Muscle layer of duodenum (tissue), 2 donors: ENCODE measurements at regions not wholly inside any gene's neighbourhood (a gene's known extent, or its start where the extent isn't known, plus 50 kb on each side); places are given as distances from the start of the nearest gene placed in this dataset.

ENCODE experiments used
- H3K27ac ChIP-seq: one replicate; pipeline ENCODE4 v1.7.0; 2013; ENCODE audit warnings: mild to moderate bottlenecking, low read length
- H3K27me3 ChIP-seq: one replicate; pipeline ENCODE4 v1.7.0; 2013; ENCODE audit warnings: low read depth, mild to moderate bottlenecking, control low read depth, low read length
- H3K36me3 ChIP-seq, 2 donors: one replicate each; pipeline ENCODE4 v1.7.0; 2013; ENCODE audit warnings: low read length in 2 of 2, control low read depth in 1 of 2, mild to moderate bottlenecking in 1 of 2; ENCODE audit not compliant: insufficient read depth in 2 of 2, control insufficient read depth in 1 of 2
- H3K4me1 ChIP-seq, 2 donors: one replicate each; pipeline ENCODE4 v1.7.0; 2013; ENCODE audit warnings: low read length in 2 of 2, mild to moderate bottlenecking in 2 of 2, control low read depth in 1 of 2, moderate library complexity in 1 of 2; ENCODE audit not compliant: insufficient read depth in 2 of 2, control insufficient read depth in 1 of 2
- H3K4me3 ChIP-seq, 2 donors: one replicate each; pipeline ENCODE4 v1.7.0; 2013; ENCODE audit warnings: low read length in 2 of 2, low read depth in 1 of 2, mild to moderate bottlenecking in 1 of 2
- H3K9me3 ChIP-seq, 2 donors: one replicate each; pipeline ENCODE4 v1.7.0; 2013; ENCODE audit warnings: low read length in 2 of 2, control low read depth in 1 of 2, mild to moderate bottlenecking in 1 of 2; ENCODE audit not compliant: control insufficient read depth in 1 of 2
- donor health status: healthy.

DNA sequence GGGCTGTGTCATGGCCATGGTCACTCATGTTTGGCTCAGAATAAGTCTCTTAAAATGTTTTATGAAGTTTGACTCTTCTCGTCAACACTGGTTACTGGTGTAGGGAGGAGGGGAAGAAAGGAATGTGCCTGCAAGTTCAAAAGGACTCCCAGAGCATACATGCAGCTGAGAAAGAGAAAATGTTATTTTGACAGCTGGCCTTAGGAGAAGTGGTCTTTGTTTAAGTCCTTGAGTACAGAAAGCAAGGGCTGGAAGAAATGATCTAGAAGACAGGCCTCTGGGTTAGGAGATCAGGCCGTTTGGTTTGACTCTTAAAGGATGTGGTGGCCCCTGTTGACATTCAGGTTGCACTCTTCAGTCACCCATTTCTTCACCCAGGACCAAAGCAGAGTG lies 245.5 kb downstream of the REEP3 start:
- Histone ChIP-seq H3K4me1 (no peaks in the 10 kb centered on the region), H3K9me3 (no peaks in the 10 kb centered on the region), H3K27me3 (no peaks in the 10 kb centered on the region), H3K4me3 (no peak overlapping the region), H3K36me3 (no peaks in the 10 kb centered on the region), H3K27ac (no peak overlapping the region)

DNA sequence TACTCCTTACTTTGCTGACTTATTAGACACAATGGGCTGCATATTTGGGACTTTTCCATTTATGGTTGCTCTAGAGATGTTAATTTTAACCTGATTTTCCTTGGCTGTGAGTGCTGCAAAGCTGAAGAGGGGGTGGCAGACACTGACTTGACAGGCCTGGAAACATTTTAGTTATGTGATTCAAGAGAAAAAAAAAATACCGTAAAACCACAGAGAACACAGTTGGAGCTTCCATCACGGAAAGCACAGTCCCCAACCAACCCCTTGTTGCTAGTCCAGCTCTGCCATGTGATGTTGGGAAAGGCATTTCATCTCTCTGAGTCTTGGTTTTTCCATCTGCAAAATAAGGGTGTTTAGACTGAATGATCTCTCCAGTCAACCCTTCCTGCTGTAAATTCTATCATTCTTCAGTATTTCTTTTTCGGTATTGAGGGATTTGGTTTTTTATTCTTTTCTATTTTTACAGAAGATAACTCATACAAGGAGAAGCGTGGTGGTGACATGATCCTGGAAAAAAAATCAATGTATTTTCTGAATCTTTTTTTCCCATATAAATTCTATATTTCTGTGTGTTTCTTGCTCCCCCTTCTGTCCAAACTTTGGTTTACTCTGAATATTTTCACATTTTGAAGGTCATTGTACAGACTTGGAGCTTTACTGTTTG lies 246.1 kb downstream of the REEP3 start:
- Histone ChIP-seq H3K4me1 (no peaks in the 10 kb centered on the region), H3K4me3 (no peak overlapping the region), H3K27ac (no peak overlapping the region), H3K36me3 (no peaks in the 10 kb centered on the region), H3K27me3 (no peaks in the 10 kb centered on the region), H3K9me3 (no peaks in the 10 kb centered on the region)

DNA sequence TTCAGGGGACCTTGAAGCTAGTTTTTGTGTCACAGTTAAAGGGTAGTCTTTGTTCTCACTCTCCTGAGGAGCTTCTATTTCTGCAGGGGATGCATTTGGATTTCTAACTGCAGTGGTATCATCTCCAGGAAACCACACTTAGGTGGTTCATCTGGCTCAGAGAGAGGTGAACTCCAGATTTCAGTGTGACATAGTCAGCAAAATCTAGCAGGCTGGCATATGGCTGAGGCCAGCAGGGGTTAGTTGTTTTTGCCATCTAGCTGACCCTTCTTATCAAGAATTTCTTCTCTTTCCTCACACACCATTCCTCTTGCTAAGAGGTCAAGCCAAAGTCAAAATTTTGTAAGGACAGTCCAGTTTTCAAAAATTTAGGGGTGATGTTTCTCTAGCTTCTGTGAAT lies 248.2 kb downstream of the REEP3 start:
- H3K9me3 ChIP-seq = no peaks in the 10 kb centered on the region
- no peaks in the 10 kb centered on the region for H3K4me1 ChIP-seq
- H3K27ac ChIP-seq = no peak overlapping the region
- H3K4me3 ChIP-seq = no peak overlapping the region
- H3K27me3 ChIP-seq = no peaks in the 10 kb centered on the region
- no peaks in the 10 kb centered on the region for H3K36me3 ChIP-seq

DNA sequence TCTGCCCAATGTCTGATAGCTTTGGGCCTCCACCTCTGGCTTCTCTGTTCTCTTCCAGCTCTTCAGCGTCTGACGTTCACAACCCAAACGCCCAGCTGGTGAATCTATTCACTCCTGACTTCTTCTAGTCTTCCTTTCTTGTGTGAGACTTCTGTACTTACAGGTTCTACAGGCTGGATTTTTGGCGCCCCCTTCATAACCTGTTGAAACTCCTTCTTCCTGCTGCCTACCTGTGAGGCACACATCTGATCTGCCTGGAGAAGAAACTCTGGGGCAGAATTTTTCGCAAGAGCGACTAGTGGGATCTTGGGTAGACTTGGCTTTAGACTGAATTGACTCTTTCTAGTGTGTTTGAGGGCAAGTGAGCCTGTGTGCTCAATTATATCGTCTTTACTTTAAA lies 249.3 kb downstream of the REEP3 start:
- Histone ChIP-seq H3K27me3 (no peaks in the 10 kb centered on the region), H3K9me3 (no peaks in the 10 kb centered on the region), H3K4me1 (no peaks in the 10 kb centered on the region), H3K36me3 (no peaks in the 10 kb centered on the region), H3K4me3 (no peak overlapping the region), H3K27ac (no peak overlapping the region)

DNA sequence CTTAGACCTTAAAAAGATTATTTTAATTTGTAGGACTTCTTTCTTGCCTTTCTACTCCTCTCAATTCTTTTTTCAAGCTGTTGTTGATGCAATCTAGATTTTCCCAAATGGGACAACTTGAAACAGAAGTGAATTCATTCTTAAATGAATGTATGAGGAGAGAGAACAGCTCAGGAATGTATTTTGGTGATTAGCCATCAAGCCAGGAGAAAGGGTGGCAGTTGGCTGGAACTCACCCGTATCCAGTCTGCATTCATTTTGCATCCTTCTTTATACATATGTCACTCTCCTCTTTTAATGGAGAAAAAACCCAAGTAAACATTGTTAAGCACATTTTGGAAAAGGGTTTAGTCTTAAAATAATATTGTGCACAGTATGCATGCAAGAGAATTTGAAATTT lies 251.3 kb downstream of the REEP3 start:
- no peak overlapping the region for H3K27ac ChIP-seq
- H3K36me3 ChIP-seq = no peaks in the 10 kb centered on the region
- no peak overlapping the region for H3K4me3 ChIP-seq
- H3K27me3 ChIP-seq = peaks cover 3% of the 10 kb centered on the region
- H3K9me3 ChIP-seq = no peaks in the 10 kb centered on the region
- no peaks in the 10 kb centered on the region for H3K4me1 ChIP-seq

DNA sequence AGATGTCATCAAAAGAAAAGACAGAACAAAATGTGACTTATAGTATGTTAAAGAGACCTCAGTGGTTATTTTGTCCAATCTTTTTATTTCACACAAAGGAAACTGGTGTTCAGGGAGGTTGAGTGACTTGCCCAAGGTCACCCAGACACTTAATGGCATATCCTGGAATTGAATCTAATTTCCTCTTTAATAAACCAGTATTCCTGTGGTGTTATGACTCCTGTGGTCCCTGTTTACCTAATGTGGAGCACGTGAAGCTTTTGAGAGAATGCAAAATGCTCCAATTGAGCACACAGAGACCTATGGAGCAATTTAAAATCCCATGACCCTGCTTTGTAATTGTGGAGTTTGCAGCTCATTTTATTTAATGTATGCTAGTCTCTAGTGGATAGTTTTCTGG lies 251.9 kb downstream of the REEP3 start:
- no peak overlapping the region for H3K4me3 ChIP-seq
- peaks cover 4% of the 10 kb centered on the region for H3K27me3 ChIP-seq
- H3K36me3 ChIP-seq = no peaks in the 10 kb centered on the region
- H3K27ac ChIP-seq = no peak overlapping the region
- H3K9me3 ChIP-seq = no peaks in the 10 kb centered on the region
- H3K4me1 ChIP-seq = no peaks in the 10 kb centered on the region

DNA sequence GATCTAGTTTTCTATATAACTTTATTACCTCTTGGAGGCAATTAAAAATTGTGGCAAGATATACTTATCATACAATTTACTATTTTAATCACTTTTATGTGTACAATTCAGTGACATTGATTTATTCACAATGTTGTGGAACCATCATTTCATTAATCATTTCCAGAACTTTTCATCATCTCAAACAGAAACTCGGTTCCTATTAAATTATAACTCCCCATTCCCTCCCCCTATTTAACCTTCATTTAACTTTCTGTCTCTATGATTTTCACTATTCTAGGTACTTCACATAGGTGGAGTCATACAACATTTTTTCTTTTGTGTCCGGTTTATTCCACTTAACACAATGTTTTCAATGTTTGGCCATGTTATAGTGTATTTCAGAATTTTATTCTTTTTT lies 252.8 kb downstream of the REEP3 start:
- no peak overlapping the region for H3K27ac ChIP-seq
- H3K9me3 ChIP-seq = no peaks in the 10 kb centered on the region
- no peaks in the 10 kb centered on the region for H3K36me3 ChIP-seq
- no peaks in the 10 kb centered on the region for H3K4me1 ChIP-seq
- no peak overlapping the region for H3K4me3 ChIP-seq
- peaks cover 4% of the 10 kb centered on the region for H3K27me3 ChIP-seq

DNA sequence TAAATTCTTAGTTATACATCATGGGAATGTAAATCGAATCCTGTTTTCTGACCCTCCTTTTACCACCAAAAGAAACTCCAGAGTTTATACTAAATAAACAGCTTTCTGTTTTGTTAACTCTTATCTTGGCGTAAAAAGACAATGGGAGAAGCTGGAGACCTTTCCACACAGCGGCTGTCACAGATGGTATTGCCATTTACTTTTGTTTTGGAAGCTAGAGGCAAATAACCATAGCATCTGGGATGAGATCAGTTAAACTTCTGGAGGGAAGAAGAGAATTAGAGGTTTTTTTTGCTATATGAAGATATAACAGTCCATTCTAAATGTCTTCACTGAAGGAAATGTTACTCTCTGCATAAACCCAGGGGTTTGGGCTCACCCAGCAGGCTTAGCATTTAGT lies 258.9 kb downstream of the REEP3 start:
- no peak overlapping the region for H3K27ac ChIP-seq
- H3K4me1 ChIP-seq = no peaks in the 10 kb centered on the region
- no peak overlapping the region for H3K4me3 ChIP-seq
- peaks cover 4% of the 10 kb centered on the region for H3K27me3 ChIP-seq
- no peaks in the 10 kb centered on the region for H3K36me3 ChIP-seq
- no peaks in the 10 kb centered on the region for H3K9me3 ChIP-seq

DNA sequence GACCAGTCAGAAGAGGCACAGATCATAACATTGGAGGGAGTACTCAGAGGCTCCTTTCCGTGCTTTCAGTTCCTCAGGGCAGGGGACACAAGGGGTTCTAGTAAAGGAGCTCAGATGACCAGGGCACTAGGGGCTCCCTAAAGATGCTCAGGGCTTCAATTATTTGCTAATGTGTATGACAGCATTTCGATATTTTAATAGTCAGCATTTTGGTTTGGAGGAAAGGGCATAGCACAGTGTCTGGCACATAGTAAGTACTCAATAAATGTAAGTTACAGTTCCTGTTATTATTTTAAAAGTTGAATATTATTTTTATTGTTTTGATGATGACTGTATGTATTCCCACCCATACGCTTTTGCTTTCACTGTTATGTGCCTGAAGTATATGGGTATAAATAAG lies 260.0 kb downstream of the REEP3 start:
- no peak overlapping the region for H3K27ac ChIP-seq
- no peak overlapping the region for H3K4me3 ChIP-seq
- no peaks in the 10 kb centered on the region for H3K36me3 ChIP-seq
- H3K9me3 ChIP-seq = no peaks in the 10 kb centered on the region
- H3K27me3 ChIP-seq = peaks cover 4% of the 10 kb centered on the region
- H3K4me1 ChIP-seq = no peaks in the 10 kb centered on the region

DNA sequence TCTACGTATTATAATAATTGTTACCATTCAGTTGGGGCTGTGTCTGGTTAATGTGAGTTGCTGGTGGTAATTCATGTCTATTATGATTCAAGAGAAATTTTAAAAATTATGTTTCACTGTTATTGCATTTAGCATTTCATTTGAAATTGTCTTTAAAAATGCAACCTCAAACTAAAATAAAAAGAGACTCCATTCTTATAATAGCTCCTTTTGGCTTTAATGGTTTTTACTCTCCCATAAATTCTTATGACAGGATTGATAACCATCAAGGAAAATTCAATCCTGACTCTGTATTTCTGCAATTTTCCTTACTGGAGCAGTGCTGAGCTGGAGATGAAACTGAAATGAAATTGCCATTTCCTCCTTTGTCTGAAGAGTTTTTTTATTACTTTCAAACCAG lies 262.7 kb downstream of the REEP3 start:
- H3K36me3 ChIP-seq = no peaks in the 10 kb centered on the region
- H3K4me1 ChIP-seq = no peaks in the 10 kb centered on the region
- no peak overlapping the region for H3K4me3 ChIP-seq
- H3K27me3 ChIP-seq = no peaks in the 10 kb centered on the region
- no peak overlapping the region for H3K27ac ChIP-seq
- no peaks in the 10 kb centered on the region for H3K9me3 ChIP-seq

DNA sequence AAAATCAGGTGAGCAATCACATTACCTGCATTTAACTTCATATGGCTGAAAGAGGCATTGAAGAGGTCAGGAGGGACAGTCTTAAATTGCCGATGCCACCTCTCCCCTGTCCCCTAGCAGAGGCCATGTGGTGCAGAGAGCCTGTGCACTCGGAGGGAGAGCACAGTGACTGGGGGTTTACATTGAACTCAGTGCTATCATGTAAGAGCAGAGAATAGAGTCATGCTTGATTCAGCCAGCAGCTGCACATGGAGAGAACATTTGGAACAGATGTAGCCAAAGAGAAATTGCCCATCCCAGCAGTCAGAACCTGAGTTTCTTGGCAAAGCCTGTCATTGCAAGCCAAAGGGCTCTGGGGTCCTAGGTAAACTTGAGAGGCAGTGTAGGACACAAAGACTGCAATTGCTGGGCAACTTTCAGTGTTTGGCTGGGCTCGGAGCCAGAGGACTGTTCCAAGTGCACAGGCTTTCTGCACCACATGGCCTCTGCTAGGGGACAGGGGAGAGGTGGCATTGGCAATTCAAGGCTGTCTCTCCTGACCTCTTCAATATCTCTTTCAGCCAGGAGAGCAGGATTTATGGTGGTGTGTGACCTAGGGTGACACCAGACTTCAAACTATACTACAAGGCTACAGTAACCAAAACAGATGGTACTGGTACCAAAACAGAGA lies 267.1 kb downstream of the REEP3 start:
- Histone ChIP-seq H3K4me1 (no peaks in the 10 kb centered on the region), H3K36me3 (no peaks in the 10 kb centered on the region), H3K9me3 (peaks cover 0 to 2% of the 10 kb centered on the region in 2 donors), H3K4me3 (no peak overlapping the region), H3K27ac (no peak overlapping the region), H3K27me3 (no peaks in the 10 kb centered on the region)
